H9 (cell line): ENCODE measurements at regions not wholly inside any gene's neighbourhood (a gene's known extent, or its start where the extent isn't known, plus 50 kb on each side); places are given as distances from the start of the nearest gene placed in this dataset.

Source experiments
- DNase-seq: peaks from one replicate; pipeline ENCODE4 v3.0.0-alpha.2; 2017
- H2AFZ ChIP-seq: one replicate; pipeline ENCODE4 v1.6.1; 2013; ENCODE audit warnings: mild to moderate bottlenecking, low read length, control low read depth, moderate library complexity
- H2AK5ac ChIP-seq: 2 replicates; pipeline ENCODE4 v1.6.1; 2013; ENCODE audit warnings: low read length, control low read depth, mixed read lengths; ENCODE audit not compliant: insufficient read length
- H2BK120ac ChIP-seq: one replicate; pipeline ENCODE4 v1.6.1; 2013; ENCODE audit warnings: low read depth, mild to moderate bottlenecking, low read length, control low read depth, inconsistent platforms; ENCODE audit not compliant: poor library complexity, severe bottlenecking
- H2BK12ac ChIP-seq: 2 replicates; pipeline ENCODE4 v1.6.1; 2013; ENCODE audit warnings: low read length, control low read depth, mixed read lengths, low read depth; ENCODE audit not compliant: insufficient read length
- H2BK15ac ChIP-seq: 2 replicates; pipeline ENCODE4 v1.6.1; 2013; ENCODE audit warnings: low read depth, low read length, control low read depth
- H2BK20ac ChIP-seq: one replicate; pipeline ENCODE4 v1.6.1; 2013; ENCODE audit warnings: low read depth, mild to moderate bottlenecking, low read length, control low read depth, inconsistent platforms; ENCODE audit not compliant: poor library complexity, severe bottlenecking
- H2BK5ac ChIP-seq: 2 replicates; pipeline ENCODE4 v1.6.1; 2013; ENCODE audit warnings: low read length, control low read depth, mixed read lengths; ENCODE audit not compliant: insufficient read length
- H3K14ac ChIP-seq: 2 replicates; pipeline ENCODE4 v1.6.1; 2013; ENCODE audit warnings: low read length, control low read depth; ENCODE audit not compliant: insufficient read depth
- H3K18ac ChIP-seq: 2 replicates; pipeline ENCODE4 v1.6.1; 2013; ENCODE audit warnings: low read depth, mild to moderate bottlenecking, mixed read lengths, low read length, control low read depth; ENCODE audit not compliant: insufficient read length
- H3K23ac ChIP-seq: 2 replicates; pipeline ENCODE4 v1.6.1; 2013; ENCODE audit warnings: low read length, control low read depth, mixed read lengths, low read depth; ENCODE audit not compliant: insufficient read length
- H3K23me2 ChIP-seq: 2 replicates; pipeline ENCODE4 v1.6.1; 2013; ENCODE audit warnings: low read depth, mild to moderate bottlenecking, mixed read lengths, low read length, control low read depth; ENCODE audit not compliant: insufficient read length, poor library complexity, severe bottlenecking
- H3K27ac ChIP-seq: 2 replicates; pipeline ENCODE4 v1.5.1; 2013; ENCODE audit warnings: low read length, control low read depth, mixed read lengths, low read depth; ENCODE audit not compliant: insufficient read length
- H3K27me3 ChIP-seq: 2 replicates; pipeline ENCODE4 v1.6.1; 2013; ENCODE audit warnings: low read length, control low read depth, inconsistent platforms; ENCODE audit not compliant: insufficient read depth
- H3K4ac ChIP-seq: 2 replicates; pipeline ENCODE4 v1.6.1; 2013; ENCODE audit warnings: low read depth, mild to moderate bottlenecking, control low read depth, inconsistent platforms, low read length, moderate library complexity
- H3K4me1 ChIP-seq: 2 replicates; pipeline ENCODE4 v1.6.1; 2013; ENCODE audit warnings: low read length, control low read depth, inconsistent platforms; ENCODE audit not compliant: insufficient read depth
- H3K4me2 ChIP-seq: 2 replicates; pipeline ENCODE4 v1.6.1; 2013; ENCODE audit warnings: low read length, control low read depth, mixed read lengths; ENCODE audit not compliant: insufficient read length, insufficient read depth
- H3K56ac ChIP-seq: 2 replicates; pipeline ENCODE4 v1.6.1; 2013; ENCODE audit warnings: low read depth, mild to moderate bottlenecking, mixed read lengths, low read length, control low read depth; ENCODE audit not compliant: insufficient read length
- H3K79me1 ChIP-seq: 2 replicates; pipeline ENCODE4 v1.6.1; 2013; ENCODE audit warnings: low read depth, mild to moderate bottlenecking, moderate library complexity, low read length, control low read depth, inconsistent platforms; ENCODE audit not compliant: insufficient read depth, poor library complexity, severe bottlenecking
- H3K79me2 ChIP-seq: 2 replicates; pipeline ENCODE4 v1.6.1; 2013; ENCODE audit warnings: low read length, control low read depth, inconsistent platforms; ENCODE audit not compliant: insufficient read depth
- H3K9ac ChIP-seq: 2 replicates; pipeline ENCODE4 v1.6.1; 2013; ENCODE audit warnings: low read length, control low read depth, mixed read lengths; ENCODE audit not compliant: insufficient read length; ENCODE audit errors: extremely low read depth
- H3K9me3 ChIP-seq: one replicate; pipeline ENCODE4 v1.6.1; 2013; ENCODE audit warnings: low read depth, low read length, inconsistent platforms; ENCODE audit not compliant: control insufficient read depth
- H3T11ph ChIP-seq: one replicate; pipeline ENCODE4 v1.6.1; 2013; ENCODE audit warnings: mild to moderate bottlenecking, low read length, control low read depth, inconsistent platforms
- H4K20me1 ChIP-seq: one replicate; pipeline ENCODE4 v1.6.1; 2013; ENCODE audit not compliant: control insufficient read depth, insufficient read length, insufficient read depth
- H4K5ac ChIP-seq: 2 replicates; pipeline ENCODE4 v1.6.1; 2013; ENCODE audit warnings: low read depth, mild to moderate bottlenecking, mixed read lengths, low read length, control low read depth; ENCODE audit not compliant: insufficient read length
- H4K8ac ChIP-seq: replicated peaks from 2 replicates; pipeline ENCODE4 v1.6.1; 2013; ENCODE audit warnings: low read length, control low read depth, mixed read lengths, low read depth; ENCODE audit not compliant: insufficient read length
- H4K91ac ChIP-seq: 2 replicates; pipeline ENCODE4 v1.6.1; 2013; ENCODE audit warnings: low read depth, mild to moderate bottlenecking, moderate library complexity, mixed read lengths, low read length, control low read depth; ENCODE audit not compliant: insufficient read length
- H3K27ac Mint-ChIP-seq, 3 experiments: 2 replicates in 2 of 3; 3 replicates in 1 of 3; pipeline ENCODE4 v1.8.0; 2020 to 2021; ENCODE audit warnings: mixed read lengths in 3 of 3, mild to moderate bottlenecking in 1 of 3, moderate library complexity in 1 of 3
- H3K27me3 Mint-ChIP-seq: 2 replicates; pipeline ENCODE4 v1.8.0; 2021; ENCODE audit warnings: low read depth, mild to moderate bottlenecking, moderate library complexity, mixed read lengths
- H3K36me3 Mint-ChIP-seq, 3 experiments: 2 replicates in 2 of 3; 3 replicates in 1 of 3; pipeline ENCODE4 v1.8.0; 2020 to 2021; ENCODE audit warnings: low read depth in 3 of 3, mixed read lengths in 3 of 3; ENCODE audit not compliant: insufficient read depth in 1 of 3
- H3K4me1 Mint-ChIP-seq, 2 experiments: 2 replicates each; pipeline ENCODE4 v1.8.0; 2020; ENCODE audit warnings: mixed read lengths in 2 of 2
- H3K4me3 Mint-ChIP-seq, 2 experiments: 2 replicates in 1 of 2; 3 replicates in 1 of 2; pipeline ENCODE4 v1.8.0; 2020 to 2021; ENCODE audit warnings: mild to moderate bottlenecking in 2 of 2, mixed read lengths in 2 of 2, moderate library complexity in 1 of 2
- H3K9me3 Mint-ChIP-seq, 2 experiments: 2 replicates in 1 of 2; 3 replicates in 1 of 2; pipeline ENCODE4 v1.8.0; 2020; ENCODE audit warnings: mild to moderate bottlenecking in 2 of 2, mixed read lengths in 2 of 2, moderate library complexity in 1 of 2
- WGBS: extraction: QIAGEN DNeasy Blood & Tissue Kit; methylation state at CpG from one replicate; pipeline ENCODE4 v1.1.7; 2013; ENCODE audit warnings: missing lambda C conversion rate, low lambda C conversion rate, mixed read lengths; ENCODE audit not compliant: insufficient read length; ENCODE audit errors: extremely low coverage; 5-methylcytosine and 5-hydroxymethylcytosine counted together
- TF ChIP-seq, protein P1 (sequence below): fragments of 200-600 bp; sonication (generic); conservative IDR thresholded peaks from 3 replicates; pipeline ENCODE4 v1.8.0; 2021; ENCODE audit warnings: antibody characterized with exemption, mild to moderate bottlenecking

GRCh38 chr18:22594155-22594690 lies 176.5 kb upstream of the CTAGE1 start:
- no peak overlapping the region for H3K23ac ChIP-seq
- no peak overlapping the region for H4K8ac ChIP-seq
- H3K27me3 Mint-ChIP-seq = peaks cover 2% of the 10 kb centered on the region; the same call in 1 of the 2 replicates
- H4K20me1 ChIP-seq = no peaks in the 10 kb centered on the region
- TF ChIP-seq, protein P1, sequence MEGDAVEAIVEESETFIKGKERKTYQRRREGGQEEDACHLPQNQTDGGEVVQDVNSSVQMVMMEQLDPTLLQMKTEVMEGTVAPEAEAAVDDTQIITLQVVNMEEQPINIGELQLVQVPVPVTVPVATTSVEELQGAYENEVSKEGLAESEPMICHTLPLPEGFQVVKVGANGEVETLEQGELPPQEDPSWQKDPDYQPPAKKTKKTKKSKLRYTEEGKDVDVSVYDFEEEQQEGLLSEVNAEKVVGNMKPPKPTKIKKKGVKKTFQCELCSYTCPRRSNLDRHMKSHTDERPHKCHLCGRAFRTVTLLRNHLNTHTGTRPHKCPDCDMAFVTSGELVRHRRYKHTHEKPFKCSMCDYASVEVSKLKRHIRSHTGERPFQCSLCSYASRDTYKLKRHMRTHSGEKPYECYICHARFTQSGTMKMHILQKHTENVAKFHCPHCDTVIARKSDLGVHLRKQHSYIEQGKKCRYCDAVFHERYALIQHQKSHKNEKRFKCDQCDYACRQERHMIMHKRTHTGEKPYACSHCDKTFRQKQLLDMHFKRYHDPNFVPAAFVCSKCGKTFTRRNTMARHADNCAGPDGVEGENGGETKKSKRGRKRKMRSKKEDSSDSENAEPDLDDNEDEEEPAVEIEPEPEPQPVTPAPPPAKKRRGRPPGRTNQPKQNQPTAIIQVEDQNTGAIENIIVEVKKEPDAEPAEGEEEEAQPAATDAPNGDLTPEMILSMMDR = no peak
- H3K9me3 Mint-ChIP-seq = no peaks in the 10 kb centered on the region; a peak in 1 of 5 replicates
- no peak overlapping the region for H2AK5ac ChIP-seq
- H3K23me2 ChIP-seq = no peaks in the 10 kb centered on the region
- no peak overlapping the region for H3K4me2 ChIP-seq
- H2BK120ac ChIP-seq = no peak overlapping the region
- H3K56ac ChIP-seq = no peak overlapping the region
- no peak overlapping the region for H3T11ph ChIP-seq
- no peak overlapping the region for H2BK12ac ChIP-seq
- no peak overlapping the region for H2BK5ac ChIP-seq
- H3K27ac Mint-ChIP-seq = peak overlapping the region in 1 of 3 experiments; percentile 1; a peak in 2 of 7 replicates
- DNase-seq = peak; percentile 48
- peaks cover 4 to 5% of the 10 kb centered on the region in 2 experiments; a peak in 2 of 4 replicates for H3K4me1 Mint-ChIP-seq
- H2AFZ ChIP-seq = peak overlapping the region; percentile 6
- H3K4me1 ChIP-seq = no peaks in the 10 kb centered on the region
- H4K5ac ChIP-seq = no peak overlapping the region
- no peak overlapping the region for H3K4ac ChIP-seq
- H2BK15ac ChIP-seq = no peak overlapping the region
- H3K14ac ChIP-seq = no peak overlapping the region
- H3K9ac ChIP-seq = no peak overlapping the region
- H3K27ac ChIP-seq = no peak overlapping the region
- no peaks in the 10 kb centered on the region for H3K27me3 ChIP-seq
- H3K4me3 Mint-ChIP-seq = no peak overlapping the region
- no peak overlapping the region for H2BK20ac ChIP-seq
- H3K9me3 ChIP-seq = no peaks in the 10 kb centered on the region
- no peak overlapping the region for H4K91ac ChIP-seq
- no peaks in the 10 kb centered on the region for H3K36me3 Mint-ChIP-seq
- no peaks in the 10 kb centered on the region for H3K79me2 ChIP-seq
- WGBS = no CpG with 5 or more reads among the region's 4 CpGs
- H3K18ac ChIP-seq = no peak overlapping the region
- no peaks in the 10 kb centered on the region for H3K79me1 ChIP-seq
